ENCODE measurements at regions not wholly inside any gene's neighbourhood (a gene's known extent, or its start where the extent isn't known, plus 50 kb on each side); places are given as distances from the start of the nearest gene placed in this dataset.
"Not testable (repeated sequence)": the region's sequence is repeated elsewhere in the genome, so short reads cannot be mapped to it uniquely, and the experiment has no call there.

- not testable (repeated sequence) for TF ChIP-seq CTCF, POLR2A, EP300 (IDR thresholded peaks at IDR 0.05)
Measured at GRCh38 chr1:157317229-157317628, 179.0 kb upstream of the ETV3 start.
